OCI-LY3 (cell line): ENCODE measurements at regions not wholly inside any gene's neighbourhood (a gene's known extent, or its start where the extent isn't known, plus 50 kb on each side); places are given as distances from the start of the nearest gene placed in this dataset.
A peak's percentile ranks its signal among the peaks of the same experiment; 100 is the strongest.

Experiments
- H2AFZ ChIP-seq: fragments of 200-600, 300-600 bp; shearing (Covaris generic); 2 replicates; pipeline ENCODE4 v1.6.0; 2014; ENCODE audit warnings: antibody characterized with exemption, low read depth, low read length
- H3K27ac ChIP-seq: fragments of 200-600, 300-600 bp; sonication (generic); 2 replicates; pipeline ENCODE4 v1.5.1; 2014; ENCODE audit warnings: mild to moderate bottlenecking, low read length, moderate library complexity, mixed read lengths
- H3K27me3 ChIP-seq: fragments of 200-600, 300-600 bp; sonication (generic); 2 replicates; pipeline ENCODE4 v1.6.1; 2014; ENCODE audit warnings: low read depth, low read length, mixed read lengths
- H3K36me3 ChIP-seq: fragments of 200-600, 300-600 bp; sonication (generic); replicated peaks from 2 replicates; pipeline ENCODE3; 2014; ENCODE audit warnings: low read depth, low read length, mixed read lengths
- H3K4me1 ChIP-seq: fragments of 300-600, 200-600 bp; sonication (generic); 2 replicates; pipeline ENCODE4 v1.6.1; 2014; ENCODE audit warnings: low read length, mixed read lengths
- H3K4me2 ChIP-seq: fragments of 200-600, 300-600 bp; sonication (generic); 2 replicates; pipeline ENCODE4 v1.6.1; 2014; ENCODE audit warnings: low read length, mixed read lengths
- H3K4me3 ChIP-seq: fragments of 300-600, 200-600 bp; sonication (generic); 2 replicates; pipeline ENCODE4 v1.5.1; 2014; ENCODE audit warnings: antibody characterized with exemption, mild to moderate bottlenecking, low read length, moderate library complexity
- H3K79me2 ChIP-seq: fragments of 300-600, 200-600 bp; shearing (Covaris generic); 2 replicates; pipeline ENCODE4 v1.6.1; 2014; ENCODE audit warnings: mild to moderate bottlenecking, low read length, mixed read lengths
- H3K9ac ChIP-seq: fragments of 300-600, 200-600 bp; shearing (Covaris generic); 2 replicates; pipeline ENCODE4 v1.6.0; 2014; ENCODE audit warnings: mild to moderate bottlenecking, low read length, moderate library complexity
- H3K9me3 ChIP-seq: fragments of 200-600, 300-600 bp; shearing (Covaris generic); 2 replicates; pipeline ENCODE4 v1.6.1; 2014; ENCODE audit warnings: low read length, mixed read lengths; ENCODE audit not compliant: insufficient read depth
- H4K20me1 ChIP-seq: fragments of 200-600, 300-600 bp; sonication (generic); 2 replicates; pipeline ENCODE4 v1.6.1; 2016; ENCODE audit warnings: low read length, mixed read lengths; ENCODE audit not compliant: insufficient read depth
- EZH2phosphoT487 ChIP-seq: fragments of 200-600 bp; shearing (Covaris generic); IDR thresholded peaks from 2 replicates; pipeline ENCODE4 v1.6.1; 2018; ENCODE audit warnings: antibody characterized with exemption, mixed run types, low read depth
- TF ChIP-seq, protein P1 (sequence below): fragments of 200-600, 300-600 bp; sonication (generic); IDR thresholded peaks from 2 replicates; pipeline ENCODE4 v1.5.1; 2014; ENCODE audit warnings: antibody characterized with exemption, low read length, low read depth

DNA sequence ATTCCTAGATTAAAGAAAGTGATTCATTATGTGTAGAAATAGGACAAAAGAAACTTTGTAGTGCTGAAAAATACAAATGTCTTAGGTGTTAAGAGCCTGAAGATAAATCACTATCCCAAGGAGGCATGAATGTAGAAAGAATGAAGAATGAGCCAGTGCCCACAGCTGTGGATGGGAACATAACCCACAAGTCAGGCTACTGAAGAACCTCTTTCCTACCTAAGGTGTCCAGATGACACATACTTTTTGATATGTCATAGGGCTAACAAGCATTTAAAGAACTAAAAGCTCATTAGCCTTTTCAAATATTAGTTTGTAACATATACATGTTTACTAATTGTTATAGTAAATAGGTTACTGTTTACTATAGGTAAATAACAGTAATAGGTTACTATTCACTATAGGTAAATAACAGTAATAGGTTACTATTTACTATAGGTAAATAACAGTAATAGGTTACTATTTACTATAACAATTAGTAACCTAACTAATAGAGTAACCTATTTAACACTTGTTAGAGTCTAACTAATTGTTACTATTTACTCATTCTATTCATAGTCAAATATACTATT, 275.0 kb upstream of the KYNU start:
- H3K27me3 ChIP-seq: no peaks in the 10 kb centered on the region
- H3K27ac ChIP-seq: no peak overlapping the region
- TF ChIP-seq EZH2phosphoT487: no peak
- TF ChIP-seq, protein P1, sequence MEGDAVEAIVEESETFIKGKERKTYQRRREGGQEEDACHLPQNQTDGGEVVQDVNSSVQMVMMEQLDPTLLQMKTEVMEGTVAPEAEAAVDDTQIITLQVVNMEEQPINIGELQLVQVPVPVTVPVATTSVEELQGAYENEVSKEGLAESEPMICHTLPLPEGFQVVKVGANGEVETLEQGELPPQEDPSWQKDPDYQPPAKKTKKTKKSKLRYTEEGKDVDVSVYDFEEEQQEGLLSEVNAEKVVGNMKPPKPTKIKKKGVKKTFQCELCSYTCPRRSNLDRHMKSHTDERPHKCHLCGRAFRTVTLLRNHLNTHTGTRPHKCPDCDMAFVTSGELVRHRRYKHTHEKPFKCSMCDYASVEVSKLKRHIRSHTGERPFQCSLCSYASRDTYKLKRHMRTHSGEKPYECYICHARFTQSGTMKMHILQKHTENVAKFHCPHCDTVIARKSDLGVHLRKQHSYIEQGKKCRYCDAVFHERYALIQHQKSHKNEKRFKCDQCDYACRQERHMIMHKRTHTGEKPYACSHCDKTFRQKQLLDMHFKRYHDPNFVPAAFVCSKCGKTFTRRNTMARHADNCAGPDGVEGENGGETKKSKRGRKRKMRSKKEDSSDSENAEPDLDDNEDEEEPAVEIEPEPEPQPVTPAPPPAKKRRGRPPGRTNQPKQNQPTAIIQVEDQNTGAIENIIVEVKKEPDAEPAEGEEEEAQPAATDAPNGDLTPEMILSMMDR: no peak
- H3K4me3 ChIP-seq: no peak overlapping the region
- no peaks in the 10 kb centered on the region for H4K20me1 ChIP-seq
- H2AFZ ChIP-seq: no peak overlapping the region
- no peak overlapping the region for H3K4me2 ChIP-seq
- H3K36me3 ChIP-seq: no peaks in the 10 kb centered on the region
- H3K9ac ChIP-seq: no peak overlapping the region
- H3K4me1 ChIP-seq: no peaks in the 10 kb centered on the region
- H3K9me3 ChIP-seq: no peaks in the 10 kb centered on the region
- no peaks in the 10 kb centered on the region for H3K79me2 ChIP-seq

DNA sequence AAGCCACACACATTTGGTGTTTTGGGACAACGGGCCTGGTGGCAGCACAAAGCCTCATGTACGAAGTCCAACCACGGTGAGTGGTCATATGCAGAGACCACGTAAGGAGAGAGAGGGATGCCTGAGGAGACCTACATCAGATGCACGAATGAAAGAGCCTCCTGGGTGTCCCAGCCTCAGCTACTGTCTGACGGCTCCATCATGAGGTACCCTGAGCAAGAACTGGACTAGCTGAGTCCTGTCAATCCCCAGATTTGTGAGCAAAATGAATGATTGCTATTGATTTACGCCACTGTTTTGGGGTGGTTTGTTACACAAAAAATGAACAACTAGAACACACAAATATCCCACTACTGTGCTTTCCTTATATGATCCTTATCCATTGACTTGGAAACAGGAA, 275.7 kb upstream of the KYNU start:
- Histone ChIP-seq H3K4me2 (no peak overlapping the region), H3K4me3 (no peak overlapping the region), H3K79me2 (no peaks in the 10 kb centered on the region), H2AFZ (no peak overlapping the region), H3K4me1 (no peaks in the 10 kb centered on the region), H3K9me3 (no peaks in the 10 kb centered on the region), H3K36me3 (no peaks in the 10 kb centered on the region), H3K9ac (no peak overlapping the region), H3K27me3 (no peaks in the 10 kb centered on the region), H3K27ac (no peak overlapping the region), H4K20me1 (no peaks in the 10 kb centered on the region)
- TF ChIP-seq EZH2phosphoT487: no peak
- TF ChIP-seq, protein P1: 0 out of 2 replicates have a peak, but pooled peaks have one; percentile 7

DNA sequence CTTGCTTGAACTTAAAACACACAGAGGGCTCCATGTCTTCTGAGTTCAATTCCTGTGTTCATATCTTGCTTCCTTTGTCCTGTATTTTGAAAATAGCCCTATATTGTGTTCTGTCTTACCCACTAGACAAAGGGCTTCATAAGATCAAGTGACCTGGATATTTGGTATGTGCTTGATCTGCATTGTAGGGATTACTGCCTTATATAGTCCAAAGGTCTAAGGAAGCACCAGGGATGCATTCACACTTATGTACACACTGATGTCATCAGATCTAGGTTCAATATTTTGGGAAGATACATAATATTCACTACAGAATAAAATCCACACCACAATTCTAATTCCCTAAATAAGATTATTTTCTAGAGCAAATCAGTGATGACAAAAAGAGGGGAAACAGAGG, 278.0 kb upstream of the KYNU start:
- H3K27me3 ChIP-seq: no peaks in the 10 kb centered on the region
- no peaks in the 10 kb centered on the region for H3K36me3 ChIP-seq
- H3K27ac ChIP-seq: no peak overlapping the region
- H2AFZ ChIP-seq: no peak overlapping the region
- no peak overlapping the region for H3K4me3 ChIP-seq
- H3K79me2 ChIP-seq: no peaks in the 10 kb centered on the region
- H4K20me1 ChIP-seq: no peaks in the 10 kb centered on the region
- no peak overlapping the region for H3K4me2 ChIP-seq
- TF ChIP-seq, protein P1: no peak
- TF ChIP-seq EZH2phosphoT487: no peak
- no peaks in the 10 kb centered on the region for H3K9me3 ChIP-seq
- H3K4me1 ChIP-seq: no peaks in the 10 kb centered on the region
- H3K9ac ChIP-seq: no peak overlapping the region

DNA sequence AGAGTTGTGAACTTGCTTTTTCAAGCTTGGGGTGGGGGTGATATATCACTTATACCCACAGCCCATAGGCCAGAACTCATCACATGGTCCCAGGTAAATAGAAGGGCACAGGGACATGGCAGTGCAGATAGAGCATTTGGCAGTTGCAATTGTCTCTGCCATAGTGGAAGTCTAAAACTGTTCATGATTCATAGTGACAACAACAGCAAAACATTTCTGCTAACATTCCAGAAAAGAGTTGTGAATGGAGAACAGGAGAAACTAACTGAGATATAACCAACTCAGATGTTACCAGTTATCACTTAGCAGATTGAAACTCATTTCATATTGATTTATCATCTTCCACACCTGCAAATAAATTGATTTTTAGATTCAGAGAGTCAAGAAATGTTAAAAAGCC, 278.6 kb upstream of the KYNU start:
- H3K4me1 ChIP-seq: no peaks in the 10 kb centered on the region
- no peak for TF ChIP-seq EZH2phosphoT487

More for the DNA sequence above, 278.6 kb upstream of the KYNU start:
- Histone ChIP-seq H3K9ac (no peak overlapping the region), H4K20me1 (no peaks in the 10 kb centered on the region), H3K27me3 (no peaks in the 10 kb centered on the region), H3K9me3 (no peaks in the 10 kb centered on the region), H3K27ac (no peak overlapping the region), H3K4me2 (no peak overlapping the region), H3K4me3 (no peak overlapping the region), H3K79me2 (no peaks in the 10 kb centered on the region), H3K36me3 (no peaks in the 10 kb centered on the region), H2AFZ (no peak overlapping the region)
